ENCODE measurements at regions not wholly inside any gene's neighbourhood (a gene's known extent, or its start where the extent isn't known, plus 50 kb on each side); places are given as distances from the start of the nearest gene placed in this dataset.
"Not testable (repeated sequence)": the region's sequence is repeated elsewhere in the genome, so short reads cannot be mapped to it uniquely, and the experiment has no call there.

GRCh38 chr5:174953871-174954270 is 229.5 kb downstream of the MSX2 start:
- no peak for DNase-seq

GRCh38 chr5:174951151-174951780 is 226.9 kb downstream of the MSX2 start:
- peak; percentile 94 for DNase-seq

GRCh38 chr5:174947548-174947947 is 223.2 kb downstream of the MSX2 start:
- no peak for DNase-seq

GRCh38 chr5:174945853-174946252 is 221.5 kb downstream of the MSX2 start:
- DNase-seq = no peak

- DNase-seq = no peak
Observed at GRCh38 chr5:174943785-174944184, 219.4 kb downstream of the MSX2 start.

GRCh38 chr5:174943002-174943401 is 218.6 kb downstream of the MSX2 start:
- not testable (repeated sequence) for DNase-seq

GRCh38 chr5:174937201-174938123 is 213.1 kb downstream of the MSX2 start:
- peak; percentile 15 for DNase-seq

- DNase-seq = peak; percentile 85
Observed at GRCh38 chr5:174935854-174936474, 211.6 kb downstream of the MSX2 start.

GRCh38 chr5:174931033-174931432 is 206.7 kb downstream of the MSX2 start:
- DNase-seq = not testable (repeated sequence)

- DNase-seq = no peak
Observed at GRCh38 chr5:174925586-174925985, 201.2 kb downstream of the MSX2 start.

- DNase-seq = no peak
Observed at GRCh38 chr5:174922955-174923354, 198.6 kb downstream of the MSX2 start.

- DNase-seq = no peak
Observed at GRCh38 chr5:174920906-174921550, 196.6 kb downstream of the MSX2 start.

GRCh38 chr5:174919351-174919750 is 195.0 kb downstream of the MSX2 start:
- DNase-seq = no peak

- no peak for DNase-seq
Observed at GRCh38 chr5:174918655-174919054, 194.3 kb downstream of the MSX2 start.

GRCh38 chr5:174917976-174918554 is 193.7 kb downstream of the MSX2 start:
- DNase-seq = no peak

- not testable (repeated sequence) for DNase-seq
Observed at GRCh38 chr5:174917435-174917834, 193.1 kb downstream of the MSX2 start.

GRCh38 chr5:174916924-174917323 is 192.5 kb downstream of the MSX2 start:
- DNase-seq = not testable (repeated sequence)

GRCh38 chr5:174916227-174916626 is 191.8 kb downstream of the MSX2 start:
- no peak for DNase-seq

- DNase-seq = no peak
Observed at GRCh38 chr5:174911118-174911517, 186.7 kb downstream of the MSX2 start.

GRCh38 chr5:174910245-174910737 is 185.9 kb downstream of the MSX2 start:
- DNase-seq = peak; percentile 91

- no peak for DNase-seq
Observed at GRCh38 chr5:174903172-174903732, 178.9 kb downstream of the MSX2 start.

- no peak for DNase-seq
Observed at GRCh38 chr5:174901336-174901735, 177.0 kb downstream of the MSX2 start.

All from eye (tissue), 1 donor.